Erythroblast (primary cell): ENCODE measurements at regions not wholly inside any gene's neighbourhood (a gene's known extent, or its start where the extent isn't known, plus 50 kb on each side); places are given as distances from the start of the nearest gene placed in this dataset.

Experiments used
- GATA1 ChIP-seq: IDR thresholded peaks from 2 replicates; pipeline ENCODE4 v1.6.1; 2011; ENCODE audit warnings: low read depth, mild to moderate bottlenecking, control low read depth, low read length, moderate library complexity
- POLR2A ChIP-seq: IDR thresholded peaks from 2 replicates; pipeline ENCODE4 v1.6.1; 2011; ENCODE audit warnings: mild to moderate bottlenecking, low read length

DNA sequence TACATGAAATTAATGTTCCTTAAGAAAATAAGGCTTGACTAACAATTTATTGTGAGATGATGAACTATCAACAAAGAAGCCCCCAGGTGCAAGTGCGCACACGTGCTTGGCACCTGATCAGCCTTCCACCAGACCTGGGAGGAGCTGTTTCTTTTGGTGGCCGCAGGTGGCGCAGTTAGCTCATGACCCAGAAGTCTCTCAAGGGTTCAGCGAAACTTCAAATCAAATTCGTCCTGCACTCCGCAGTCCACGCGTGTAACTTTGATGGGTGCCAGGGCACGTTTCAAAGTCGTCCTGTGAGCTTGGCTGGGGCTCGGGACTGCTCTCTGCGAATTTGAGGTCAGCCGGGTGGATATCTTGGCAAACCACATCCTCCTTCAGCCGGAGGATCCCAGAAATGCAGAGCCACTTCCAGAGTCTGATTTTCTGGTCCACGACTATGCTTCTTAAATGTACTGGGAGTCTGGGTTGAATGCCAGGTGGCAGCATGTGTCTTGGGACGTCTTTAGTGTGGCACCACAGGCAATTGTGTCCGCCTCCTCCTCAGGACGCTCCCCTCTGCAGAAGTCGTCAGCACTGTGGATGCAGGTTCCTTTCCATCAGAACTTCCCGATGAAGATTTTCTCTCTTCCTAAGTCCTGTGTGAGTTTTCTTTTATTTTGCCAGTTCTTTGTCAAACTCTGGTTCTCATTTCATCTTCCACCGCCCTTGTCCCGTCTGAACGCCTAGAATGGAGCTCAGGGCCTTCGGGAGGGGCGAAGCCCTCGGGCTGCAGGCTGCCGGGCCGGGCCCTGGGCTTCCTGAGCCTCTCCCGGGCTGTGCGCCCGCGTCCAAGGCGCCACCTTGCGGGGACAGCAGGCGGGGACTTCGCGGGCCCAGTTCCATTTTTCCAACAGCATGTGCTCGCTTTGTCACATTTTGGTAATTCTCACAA lies 61.3 kb upstream of the RAPGEF4 start:
- TF ChIP-seq POLR2A = no peak
- TF ChIP-seq GATA1 = no peak
